HL-60 (cell line): ENCODE measurements at regions not wholly inside any gene's neighbourhood (a gene's known extent, or its start where the extent isn't known, plus 50 kb on each side); places are given as distances from the start of the nearest gene placed in this dataset.

Experiments used
- DNase-seq, 2 experiments: peaks; one replicate each; pipeline ENCODE4 v3.0.0-alpha.2; 2010 to 2020; ENCODE audit warnings: low read depth in 1 of 2, low spot score in 1 of 2
- H3K27ac ChIP-seq: fragments of 250-450 bp; sonication (Bioruptor Pico); replicated peaks from 2 replicates; pipeline ENCODE4 v1.5.1; 2020; ENCODE audit warnings: mild to moderate bottlenecking, moderate library complexity
- H3K27me3 ChIP-seq: fragments of 250-450 bp; sonication (Bioruptor Pico); 2 replicates; pipeline ENCODE4 v1.5.1; 2021; ENCODE audit warnings: mild to moderate bottlenecking, moderate library complexity; ENCODE audit not compliant: insufficient read depth, poor library complexity, severe bottlenecking
- H3K4me3 ChIP-seq: replicated peaks from 2 replicates; pipeline ENCODE4 v1.5.1; 2011; ENCODE audit warnings: mild to moderate bottlenecking, control low read depth, low read length; ENCODE audit not compliant: insufficient read depth
- CTCF ChIP-seq: IDR thresholded peaks from one replicate; pipeline ENCODE4 v1.5.1; 2011; ENCODE audit warnings: low read length, control low read depth, inconsistent platforms; ENCODE audit not compliant: insufficient read depth
- GABPA ChIP-seq: IDR thresholded peaks from 2 replicates; pipeline ENCODE4 v1.6.1; 2012; ENCODE audit warnings: low read depth
- POLR2AphosphoS5 ChIP-seq: IDR thresholded peaks from 2 replicates; pipeline ENCODE4 v1.6.1; 2012; ENCODE audit warnings: low read depth
- REST ChIP-seq: IDR thresholded peaks from 2 replicates; pipeline ENCODE4 v1.6.1; 2012; ENCODE audit warnings: low read depth; ENCODE audit not compliant: insufficient replicate concordance
- SPI1 ChIP-seq: IDR thresholded peaks from 2 replicates; pipeline ENCODE4 v1.6.1; 2012; ENCODE audit warnings: low read depth, mild to moderate bottlenecking, borderline replicate concordance

GRCh38 chr3:81048058-81048665 lies 713.3 kb downstream of the GBE1 start:
- DNase-seq: no peak

GRCh38 chr3:81045976-81046375 lies 715.5 kb downstream of the GBE1 start:
- TF ChIP-seq POLR2AphosphoS5 (no peak), CTCF (no peak), SPI1 (no peak), REST (no peak), GABPA (no peak)
- Histone ChIP-seq H3K27ac (no peak overlapping the region), H3K27me3 (no peaks in the 10 kb centered on the region), H3K4me3 (no peak overlapping the region)
- no peak for DNase-seq

More at GRCh38 chr3:81048058-81048665, 713.3 kb downstream of the GBE1 start:
- Histone ChIP-seq H3K4me3 (no peak overlapping the region), H3K27me3 (no peaks in the 10 kb centered on the region), H3K27ac (no peak overlapping the region)
- no peak for TF ChIP-seq CTCF
- TF ChIP-seq POLR2AphosphoS5: no peak
- TF ChIP-seq GABPA: no peak
- no peak for TF ChIP-seq REST
- TF ChIP-seq SPI1: no peak

- TF ChIP-seq CTCF (no peak), REST (no peak)
- Histone ChIP-seq H3K4me3 (no peak overlapping the region), H3K27ac (no peak overlapping the region), H3K27me3 (no peaks in the 10 kb centered on the region)
- DNase-seq: no peak
Measured at GRCh38 chr3:81045246-81045645, 716.2 kb downstream of the GBE1 start.
